ENCODE measurements at regions not wholly inside any gene's neighbourhood (a gene's known extent, or its start where the extent isn't known, plus 50 kb on each side); places are given as distances from the start of the nearest gene placed in this dataset.
A peak's percentile ranks its signal among the peaks of the same experiment; 100 is the strongest.

DNA sequence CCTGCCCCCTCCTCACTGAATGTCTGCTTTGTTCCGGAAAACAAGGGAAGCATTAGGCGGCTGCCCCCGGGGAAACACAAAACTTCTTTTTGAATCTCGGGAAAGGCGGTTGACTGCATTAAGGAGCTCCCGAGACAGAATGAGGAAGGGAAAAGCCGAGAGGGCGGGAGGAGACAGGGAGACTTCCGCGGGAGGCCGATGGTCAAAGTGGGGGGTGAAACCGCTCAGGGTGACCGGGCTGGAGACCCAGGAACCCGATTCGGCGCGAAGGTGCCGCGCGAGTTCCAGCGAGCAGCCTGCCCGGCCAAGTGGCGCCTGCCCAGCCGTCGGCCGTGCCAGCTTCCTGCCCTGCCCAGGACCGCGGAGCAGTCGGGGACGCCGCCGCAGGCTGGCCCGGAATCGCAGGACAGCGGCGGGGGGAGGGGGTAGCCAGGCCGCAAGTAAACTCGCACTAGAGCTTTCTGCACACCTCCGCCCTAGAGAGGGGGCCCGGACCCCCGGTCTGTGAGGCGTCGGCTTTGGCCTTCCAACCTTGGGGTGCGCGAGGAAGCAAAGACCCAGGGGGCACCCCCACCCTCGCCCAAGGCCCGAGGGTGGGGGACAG, 55.1 kb upstream of the BCOR start:
- Histone ChIP-seq H2AFZ (0 out of 2 replicates have a peak overlapping the region, but pooled peaks have one; percentile 22), H3K27me3 (ENCODE audit: insufficient read depth, low read depth) (no peaks in the 10 kb centered on the region), H3K36me3 (ENCODE audit: low read depth) (no peaks in the 10 kb centered on the region), H3F3A (ENCODE audit: insufficient read depth, low read depth) (no peaks in the 10 kb centered on the region), H3K4me3 (peak overlapping the region; percentile 51; the same call in 1 of the 2 replicates), H3K9me2 (ENCODE audit: insufficient read depth) (no peaks in the 10 kb centered on the region), H3K4me2 (peak overlapping the region; percentile 69), H3K79me2 (ENCODE audit: low read depth) (no peaks in the 10 kb centered on the region), H3K4me1 (replicated peaks; ENCODE audit: insufficient read depth) (no peaks in the 10 kb centered on the region), H3K9me3 (ENCODE audit: insufficient read depth, low read depth) (no peaks in the 10 kb centered on the region), H3K27ac (peak overlapping the region; percentile 32; the same call in 1 of the 2 replicates), H4K20me1 (ENCODE audit: insufficient read depth) (no peaks in the 10 kb centered on the region)
- ChIA-PET CTCF (no interaction called here), POLR2A (ENCODE audit: unreplicated experiment) (no interaction called here)
- TF ChIP-seq, protein P1, sequence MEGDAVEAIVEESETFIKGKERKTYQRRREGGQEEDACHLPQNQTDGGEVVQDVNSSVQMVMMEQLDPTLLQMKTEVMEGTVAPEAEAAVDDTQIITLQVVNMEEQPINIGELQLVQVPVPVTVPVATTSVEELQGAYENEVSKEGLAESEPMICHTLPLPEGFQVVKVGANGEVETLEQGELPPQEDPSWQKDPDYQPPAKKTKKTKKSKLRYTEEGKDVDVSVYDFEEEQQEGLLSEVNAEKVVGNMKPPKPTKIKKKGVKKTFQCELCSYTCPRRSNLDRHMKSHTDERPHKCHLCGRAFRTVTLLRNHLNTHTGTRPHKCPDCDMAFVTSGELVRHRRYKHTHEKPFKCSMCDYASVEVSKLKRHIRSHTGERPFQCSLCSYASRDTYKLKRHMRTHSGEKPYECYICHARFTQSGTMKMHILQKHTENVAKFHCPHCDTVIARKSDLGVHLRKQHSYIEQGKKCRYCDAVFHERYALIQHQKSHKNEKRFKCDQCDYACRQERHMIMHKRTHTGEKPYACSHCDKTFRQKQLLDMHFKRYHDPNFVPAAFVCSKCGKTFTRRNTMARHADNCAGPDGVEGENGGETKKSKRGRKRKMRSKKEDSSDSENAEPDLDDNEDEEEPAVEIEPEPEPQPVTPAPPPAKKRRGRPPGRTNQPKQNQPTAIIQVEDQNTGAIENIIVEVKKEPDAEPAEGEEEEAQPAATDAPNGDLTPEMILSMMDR (conservative IDR thresholded peaks at IDR 0.05), result no peak
- TF ChIP-seq EZH2 (IDR thresholded peaks at IDR 0.05; ENCODE audit: low read depth), result no peak
- intact Hi-C loops (cut with micrococcal nuclease; ENCODE audit: unreplicated experiment), result loop anchor here (5.0 kb wide), 1 partner anchor 46 kb away; no protein-coding TSS in a partner anchor
- DNase-seq, result no peak
- no TSS peak for BruUV-seq (replicated peaks)

DNA sequence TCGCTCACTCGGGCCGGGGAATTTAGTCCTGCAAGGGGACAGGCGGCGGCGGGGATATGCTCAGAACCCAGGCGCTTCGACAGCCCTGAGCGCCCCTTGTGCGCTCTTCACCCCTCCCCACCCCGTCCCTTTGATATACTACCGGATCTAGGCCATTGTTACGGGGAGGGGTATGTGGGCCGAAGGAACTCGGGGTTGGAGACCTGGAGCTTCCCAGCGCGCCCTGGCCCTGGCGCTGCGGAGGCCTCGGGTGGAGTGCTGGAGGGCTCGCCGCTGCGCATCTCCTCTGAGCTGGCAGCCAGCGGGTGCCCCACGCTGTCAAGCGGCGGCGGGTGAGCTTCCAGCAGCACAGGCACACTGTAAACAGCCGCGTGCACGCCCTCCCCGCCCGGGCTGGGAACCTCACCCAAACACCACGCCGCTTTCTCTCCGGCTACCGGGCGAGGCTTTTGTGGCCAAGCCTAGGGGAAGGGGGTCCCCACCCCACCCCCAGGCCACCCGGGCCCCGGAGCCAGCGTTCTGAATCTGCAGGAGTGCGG, 54.5 kb upstream of the BCOR start:
- H4K20me1 ChIP-seq (ENCODE audit: insufficient read depth), result no peaks in the 10 kb centered on the region
- H3K4me2 ChIP-seq, result peak overlapping the region; percentile 69
- no peaks in the 10 kb centered on the region for H3K4me1 ChIP-seq (replicated peaks; ENCODE audit: insufficient read depth)
- TF ChIP-seq EZH2 (IDR thresholded peaks at IDR 0.05; ENCODE audit: low read depth), result no peak
- TF ChIP-seq, protein P1 (conservative IDR thresholded peaks at IDR 0.05), result no peak
- H3K27ac ChIP-seq, result peak overlapping the region; percentile 32; the same call in 1 of the 2 replicates
- no peaks in the 10 kb centered on the region for H3K9me3 ChIP-seq (ENCODE audit: insufficient read depth, low read depth)
- H2AFZ ChIP-seq, result 0 out of 2 replicates have a peak overlapping the region, but pooled peaks have one; percentile 22
- no peaks in the 10 kb centered on the region for H3K36me3 ChIP-seq (ENCODE audit: low read depth)
- peak overlapping the region; percentile 51; the same call in 1 of the 2 replicates for H3K4me3 ChIP-seq
- ChIA-PET POLR2A (ENCODE audit: unreplicated experiment) (no interaction called here), CTCF (no interaction called here)
- no peak for DNase-seq
- H3K79me2 ChIP-seq (ENCODE audit: low read depth), result no peaks in the 10 kb centered on the region
- BruUV-seq (replicated peaks), result no TSS peak
- no peaks in the 10 kb centered on the region for H3F3A ChIP-seq (ENCODE audit: insufficient read depth, low read depth)
- H3K9me2 ChIP-seq (ENCODE audit: insufficient read depth), result no peaks in the 10 kb centered on the region
- intact Hi-C loops (cut with micrococcal nuclease; ENCODE audit: unreplicated experiment), result loop anchor here (5.0 kb wide), 1 partner anchor 45 kb away; no protein-coding TSS in a partner anchor
- H3K27me3 ChIP-seq (ENCODE audit: insufficient read depth, low read depth), result no peaks in the 10 kb centered on the region

DNA sequence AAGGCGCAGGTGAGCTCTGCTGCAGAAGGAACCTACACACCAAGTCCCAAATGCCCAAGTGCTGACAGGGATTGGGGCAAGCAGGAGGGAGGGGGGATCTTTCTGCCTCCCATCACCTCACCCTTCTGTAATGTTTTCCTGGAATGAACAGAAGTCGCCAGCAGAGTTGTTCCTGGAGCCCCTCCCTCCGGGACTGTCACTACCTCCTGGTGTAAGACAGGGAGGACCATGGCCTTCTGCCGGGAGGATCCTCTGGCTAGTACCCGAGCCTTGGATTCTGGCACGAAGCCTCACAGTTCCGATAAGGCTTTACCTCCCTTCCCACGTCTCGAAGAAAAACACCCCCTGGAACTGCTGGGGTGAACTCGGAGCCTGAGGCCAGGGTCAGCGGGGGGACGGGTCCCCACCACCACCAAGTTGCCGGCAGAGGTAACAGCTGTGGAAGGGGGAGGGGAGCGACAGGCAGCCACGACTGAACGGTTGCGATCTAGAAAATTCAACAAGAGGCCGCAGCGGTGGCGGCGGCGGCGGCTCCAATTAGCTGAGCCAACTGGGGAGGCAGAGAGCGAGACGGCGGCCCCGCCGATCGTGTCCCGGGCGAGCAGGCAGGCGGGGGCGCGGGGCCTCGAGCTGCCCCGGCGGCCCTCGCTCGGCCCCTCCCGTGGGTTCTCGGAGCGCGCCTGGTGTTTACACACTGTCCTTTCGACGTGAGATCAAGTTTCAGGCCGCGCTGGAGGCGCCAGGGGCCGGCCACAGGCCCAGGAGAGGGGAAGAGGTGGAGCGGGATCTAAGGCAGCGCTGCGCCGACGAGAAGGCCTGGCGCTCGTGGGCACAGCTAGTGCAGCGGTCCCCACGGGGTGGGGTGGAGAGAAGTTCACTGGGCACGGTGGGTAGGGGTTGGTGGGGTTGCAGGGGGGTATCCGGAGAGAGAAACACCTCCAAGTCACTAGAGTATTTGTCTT, 53.7 kb upstream of the BCOR start:
- no peaks in the 10 kb centered on the region for H3K27me3 ChIP-seq (ENCODE audit: insufficient read depth, low read depth)
- H3K4me3 ChIP-seq, result peak overlapping the region; percentile 51; the same call in 1 of the 2 replicates
- H2AFZ ChIP-seq, result no peak overlapping the region
- H3K27ac ChIP-seq, result no peak overlapping the region
- intact Hi-C loops (cut with micrococcal nuclease; ENCODE audit: unreplicated experiment), result loop anchor here (5.0 kb wide), 1 partner anchor 44 kb away; no protein-coding TSS in a partner anchor
- H3K4me1 ChIP-seq (replicated peaks; ENCODE audit: insufficient read depth), result no peaks in the 10 kb centered on the region
- no peaks in the 10 kb centered on the region for H4K20me1 ChIP-seq (ENCODE audit: insufficient read depth)
- peak overlapping the region; percentile 69 for H3K4me2 ChIP-seq
- no peak for TF ChIP-seq EZH2 (IDR thresholded peaks at IDR 0.05; ENCODE audit: low read depth)
- TF ChIP-seq, protein P1 (conservative IDR thresholded peaks at IDR 0.05), result no peak
- no TSS peak for BruUV-seq (replicated peaks)
- no peaks in the 10 kb centered on the region for H3K36me3 ChIP-seq (ENCODE audit: low read depth)
- H3K9me2 ChIP-seq (ENCODE audit: insufficient read depth), result no peaks in the 10 kb centered on the region
- H3K9me3 ChIP-seq (ENCODE audit: insufficient read depth, low read depth), result no peaks in the 10 kb centered on the region
- ChIA-PET CTCF (no interaction called here), POLR2A (ENCODE audit: unreplicated experiment) (no interaction called here)
- H3F3A ChIP-seq (ENCODE audit: insufficient read depth, low read depth), result no peaks in the 10 kb centered on the region
- H3K79me2 ChIP-seq (ENCODE audit: low read depth), result no peaks in the 10 kb centered on the region
- DNase-seq, result no peak

Data from PC-9 (cell line).